H1 (cell line): ENCODE measurements at regions not wholly inside any gene's neighbourhood (a gene's known extent, or its start where the extent isn't known, plus 50 kb on each side); places are given as distances from the start of the nearest gene placed in this dataset.

Experiments used
- CTCF ChIA-PET: fragments of 300-600 bp; sonication (Branson Sonifier 250); formaldehyde crosslinking; loops from one replicate; lab custom pipeline; 2021; ENCODE audit not compliant: partially characterized antibody; lab: Charles Lee
- POLR2A ChIA-PET: fragments of 300-600 bp; sonication (Branson Sonifier 250); formaldehyde crosslinking; loops from one replicate; lab custom pipeline; 2021; ENCODE audit warnings: inconsistent platforms; ENCODE audit not compliant: partially characterized antibody; lab: Charles Lee
- DNase-seq, 2 experiments: peaks; one replicate each; pipeline versions ENCODE4 v3.0.0 to v3.0.0-alpha.2; 2010 to 2022; ENCODE audit warnings: low spot score in 2 of 2, low read depth in 1 of 2, mixed read lengths in 1 of 2
- FAIRE-seq: peaks from 2 replicates; lab custom pipeline; 2011; peaks lifted over from hg19 to GRCh38; lab: Jason Lieb, UNC
- H2AFZ ChIP-seq: 2 replicates; pipeline ENCODE4 v1.8.1; 2012; ENCODE audit warnings: low read length, inconsistent platforms
- H2AK5ac ChIP-seq: 2 replicates; pipeline ENCODE4 v1.6.1; 2013; ENCODE audit warnings: low read depth, low read length
- H2BK120ac ChIP-seq: replicated peaks from 2 replicates; pipeline ENCODE3; 2013; ENCODE audit warnings: low read depth, low read length, inconsistent platforms
- H2BK12ac ChIP-seq: 2 replicates; pipeline ENCODE4 v1.6.1; 2013; ENCODE audit warnings: low read depth, low read length
- H2BK15ac ChIP-seq: 2 replicates; pipeline ENCODE4 v1.6.1; 2013; ENCODE audit warnings: low read length
- H2BK20ac ChIP-seq: 2 replicates; pipeline ENCODE4 v1.6.1; 2013; ENCODE audit warnings: low read length
- H2BK5ac ChIP-seq: 2 replicates; pipeline ENCODE4 v1.6.1; 2013; ENCODE audit warnings: low read depth, low read length
- H3K14ac ChIP-seq: 2 replicates; pipeline ENCODE4 v1.6.1; 2013; ENCODE audit warnings: inconsistent platforms; ENCODE audit not compliant: insufficient read length
- H3K18ac ChIP-seq: 2 replicates; pipeline ENCODE4 v1.6.1; 2013; ENCODE audit warnings: low read length; ENCODE audit errors: extremely low read depth
- H3K23ac ChIP-seq: 2 replicates; pipeline ENCODE4 v1.6.1; 2013; ENCODE audit warnings: inconsistent platforms; ENCODE audit not compliant: insufficient read length
- H3K23me2 ChIP-seq: 2 replicates; pipeline ENCODE4 v1.6.1; 2013; ENCODE audit warnings: low read depth, low read length
- H3K27ac ChIP-seq: 2 replicates; pipeline ENCODE4 v1.6.1; 2011; ENCODE audit warnings: low read depth, low read length, inconsistent platforms
- H3K27me3 ChIP-seq, 4 experiments: replicated peaks in 1 of 4; 1 replicate in 1 of 4; 2 replicates in 3 of 4; pipeline versions ENCODE4 v1.6.1 to v1.8.1; 2011 to 2013; ENCODE audit warnings: low read length in 3 of 4, mild to moderate bottlenecking in 3 of 4, inconsistent platforms in 2 of 4, mixed read lengths in 2 of 4, moderate library complexity in 1 of 4; ENCODE audit not compliant: control insufficient read depth in 3 of 4, insufficient read depth in 3 of 4; ENCODE audit errors: extremely low read depth in 1 of 4
- H3K36me3 ChIP-seq, 4 experiments: 2 replicates each; pipeline versions ENCODE4 v1.6.1 to v1.8.1; 2011 to 2013; ENCODE audit warnings: mild to moderate bottlenecking in 4 of 4, low read length in 3 of 4, moderate library complexity in 2 of 4, control low read depth in 1 of 4, inconsistent platforms in 1 of 4; ENCODE audit not compliant: insufficient read depth in 4 of 4, control insufficient read depth in 2 of 4
- H3K4ac ChIP-seq: replicated peaks from 2 replicates; pipeline ENCODE3; 2013; ENCODE audit warnings: low read length, low read depth, mixed read lengths, inconsistent platforms; ENCODE audit not compliant: insufficient read length
- H3K4me1 ChIP-seq, 4 experiments: replicated peaks in 1 of 4; 1 replicate in 1 of 4; 2 replicates in 3 of 4; pipeline versions ENCODE4 v1.6.1 to v1.8.1; 2011 to 2013; ENCODE audit warnings: low read length in 3 of 4, inconsistent platforms in 2 of 4, mixed read lengths in 1 of 4; ENCODE audit not compliant: insufficient read depth in 4 of 4, control insufficient read depth in 3 of 4
- H3K4me2 ChIP-seq, 2 experiments: 2 replicates each; pipeline versions ENCODE4 v1.6.1 to v1.8.1; 2011 to 2013; ENCODE audit warnings: low read depth in 2 of 2, low read length in 2 of 2, control low read depth in 1 of 2, inconsistent platforms in 1 of 2, mild to moderate bottlenecking in 1 of 2; ENCODE audit not compliant: insufficient read depth in 1 of 2
- H3K4me3 ChIP-seq, 4 experiments: fragments of 200-600, 300-600 bp in 1 of 4; sonication (generic), shearing (Covaris generic), sonication (Bioruptor Twin) in 1 of 4; 2 replicates each; pipeline versions ENCODE4 v1.5.1 to v1.8.1; 2011 to 2016; ENCODE audit warnings: low read length in 4 of 4, low read depth in 3 of 4, control low read depth in 2 of 4, inconsistent platforms in 2 of 4, mild to moderate bottlenecking in 2 of 4, mixed read lengths in 1 of 4, moderate library complexity in 1 of 4; ENCODE audit not compliant: insufficient read depth in 2 of 4; ENCODE audit errors: extremely low read depth in 1 of 4
- H3K56ac ChIP-seq: replicated peaks from 2 replicates; pipeline ENCODE3; 2013; ENCODE audit warnings: low read depth, mild to moderate bottlenecking, mixed read lengths, low read length, inconsistent platforms; ENCODE audit not compliant: insufficient read length
- H3K79me1 ChIP-seq: 2 replicates; pipeline ENCODE4 v1.6.1; 2013; ENCODE audit warnings: low read depth, low read length, control low read depth
- H3K79me2 ChIP-seq, 2 experiments: 2 replicates each; pipeline versions ENCODE4 v1.6.1 to v1.8.1; 2012 to 2013; ENCODE audit warnings: low read length in 2 of 2, mild to moderate bottlenecking in 2 of 2, inconsistent platforms in 1 of 2; ENCODE audit not compliant: insufficient read depth in 2 of 2, control insufficient read depth in 1 of 2
- H3K9ac ChIP-seq, 4 experiments: replicated peaks in 1 of 4; 1 replicate in 1 of 4; 2 replicates in 3 of 4; pipeline versions ENCODE4 v1.6.1 to v1.8.1; 2011 to 2013; ENCODE audit warnings: low read depth in 3 of 4, low read length in 3 of 4, control low read depth in 2 of 4, mild to moderate bottlenecking in 2 of 4, moderate library complexity in 2 of 4, inconsistent platforms in 1 of 4; ENCODE audit errors: extremely low read depth in 1 of 4
- H3K9me3 ChIP-seq, 2 experiments: 2 replicates each; pipeline versions ENCODE4 v1.6.1 to v1.8.1; 2012 to 2013; ENCODE audit warnings: mild to moderate bottlenecking in 2 of 2, moderate library complexity in 2 of 2, control low read depth in 1 of 2, inconsistent platforms in 1 of 2, low read depth in 1 of 2, low read length in 1 of 2, mixed read lengths in 1 of 2; ENCODE audit not compliant: insufficient read depth in 2 of 2
- H4K20me1 ChIP-seq, 2 experiments: replicated peaks in 1 of 2; 2 replicates each; pipeline versions ENCODE3 to v1.8.1; 2011 to 2013; ENCODE audit warnings: inconsistent platforms in 2 of 2, low read length in 2 of 2, mild to moderate bottlenecking in 1 of 2; ENCODE audit not compliant: insufficient read depth in 2 of 2, control insufficient read depth in 1 of 2
- H4K5ac ChIP-seq: 2 replicates; pipeline ENCODE4 v1.6.1; 2013; ENCODE audit warnings: low read length, low read depth, mixed read lengths, inconsistent platforms; ENCODE audit not compliant: insufficient read length
- H4K8ac ChIP-seq: 2 replicates; pipeline ENCODE4 v1.8.0; 2013; ENCODE audit warnings: mild to moderate bottlenecking, moderate library complexity, low read length, inconsistent platforms; ENCODE audit not compliant: insufficient read depth; ENCODE audit errors: extremely low read depth
- H4K91ac ChIP-seq: replicated peaks from 2 replicates; pipeline ENCODE3; 2013; ENCODE audit warnings: low read length, mixed read lengths, inconsistent platforms; ENCODE audit not compliant: insufficient read length
- CBX5 ChIP-seq: fragments of 300-800, 300-1000 bp; sonication (generic); IDR thresholded peaks from 2 replicates; pipeline ENCODE4 v1.7.1; 2016; ENCODE audit warnings: antibody characterized with exemption, low read length, low read depth
- CREB1 ChIP-seq: IDR thresholded peaks from 2 replicates; pipeline ENCODE4 v1.6.1; 2012; ENCODE audit warnings: inconsistent platforms
- HDAC6 ChIP-seq: IDR thresholded peaks from one replicate; pipeline ENCODE4 v1.7.1; 2012; ENCODE audit warnings: low read depth, mild to moderate bottlenecking, inconsistent platforms, low read length, moderate library complexity
- KDM5A ChIP-seq: fragments of 200-600 bp; IDR thresholded peaks from 2 replicates; pipeline ENCODE4 v1.7.1; 2012; ENCODE audit warnings: mild to moderate bottlenecking, low read length, inconsistent platforms, mixed read lengths
- SAP30 ChIP-seq: fragments of 300-600 bp; sonication (generic); IDR thresholded peaks from 2 replicates; pipeline ENCODE4 v1.7.1; 2012; ENCODE audit warnings: low read length, moderate library complexity, mild to moderate bottlenecking, inconsistent platforms; ENCODE audit not compliant: insufficient read depth, insufficient replicate concordance
- SIN3A ChIP-seq, 2 experiments: IDR thresholded peaks in 1 of 2; conservative IDR thresholded peaks in 1 of 2; 2 replicates each; pipeline ENCODE4 v1.6.1; 2011 to 2012; ENCODE audit warnings: low read length in 2 of 2, improper control_type of control experiment in 1 of 2, low read depth in 1 of 2, mild to moderate bottlenecking in 1 of 2
- SP1 ChIP-seq: IDR thresholded peaks from 2 replicates; pipeline ENCODE4 v1.6.1; 2011; ENCODE audit warnings: low read depth, low read length
- SP4 ChIP-seq: IDR thresholded peaks from 2 replicates; pipeline ENCODE4 v1.6.1; 2012; ENCODE audit warnings: low read length, inconsistent platforms
- SRF ChIP-seq: IDR thresholded peaks from 2 replicates; pipeline ENCODE4 v1.6.1; 2011; ENCODE audit warnings: mild to moderate bottlenecking, low read depth, low read length, moderate library complexity
- TAF1 ChIP-seq: IDR thresholded peaks from 2 replicates; pipeline ENCODE4 v1.6.1; 2011; ENCODE audit warnings: mild to moderate bottlenecking, low read depth, low read length
- YY1 ChIP-seq: IDR thresholded peaks from 2 replicates; pipeline ENCODE4 v1.6.1; 2011; ENCODE audit warnings: low read depth, mild to moderate bottlenecking, low read length
- WGBS, 2 experiments: shearing (Covaris generic) in 1 of 2; methylation state at CpG; one replicate each; pipeline versions ENCODE4 v1.1.6 to v1.1.7; 2013 to 2015; ENCODE audit warnings: low lambda C conversion rate in 2 of 2, mixed read lengths in 2 of 2, inconsistent platforms in 1 of 2, low coverage in 1 of 2, missing lambda C conversion rate in 1 of 2; ENCODE audit not compliant: insufficient replicate concordance in 2 of 2, insufficient coverage in 1 of 2, insufficient read length in 1 of 2; ENCODE audit errors: extremely low coverage in 1 of 2, missing lambda C conversion rate in 1 of 2; 5-methylcytosine and 5-hydroxymethylcytosine counted together
- TF ChIP-seq, protein P1 (sequence below): IDR thresholded peaks from 2 replicates; pipeline ENCODE4 v1.6.1; 2011; ENCODE audit warnings: low read depth, mild to moderate bottlenecking, low read length; ENCODE audit not compliant: insufficient read depth
- TF ChIP-seq, protein P2 (sequence below): IDR thresholded peaks from 2 replicates; pipeline ENCODE4 v1.6.1; 2012; ENCODE audit warnings: inconsistent platforms

GRCh38 chr7:155231241-155231800, 66.4 kb upstream of the INSIG1 start:
- no peaks in the 10 kb centered on the region for H4K20me1 ChIP-seq
- no peak overlapping the region for H3K56ac ChIP-seq
- no peak overlapping the region for H3K23ac ChIP-seq
- no peak overlapping the region for H3K4me2 ChIP-seq
- ChIA-PET CTCF (interaction anchor here (1.0 kb wide), 1 partner anchor 12 kb away, joined by 4 read pairs; no protein-coding TSS in a partner anchor), POLR2A (interaction anchor here (0.6 kb wide), 1 partner anchor 960 kb away, joined by 7 read pairs; no protein-coding TSS in a partner anchor)
- no peak overlapping the region for H3K14ac ChIP-seq
- H3K4me3 ChIP-seq: no peak overlapping the region
- H3K79me1 ChIP-seq: no peaks in the 10 kb centered on the region
- no peak overlapping the region for H4K8ac ChIP-seq
- H2BK120ac ChIP-seq: no peak overlapping the region
- peaks cover 0 to 15% (median 7%) of the 10 kb centered on the region in 4 experiments; a peak in 5 of 7 replicates for H3K27me3 ChIP-seq
- H2AK5ac ChIP-seq: no peak overlapping the region
- no peaks in the 10 kb centered on the region for H3K79me2 ChIP-seq
- H3K27ac ChIP-seq: no peak overlapping the region
- no peak overlapping the region for H2BK15ac ChIP-seq
- no peak overlapping the region for H4K5ac ChIP-seq
- no peak overlapping the region for H2BK20ac ChIP-seq
- no peak overlapping the region for H3K9ac ChIP-seq
- H3K23me2 ChIP-seq: no peaks in the 10 kb centered on the region
- no peaks in the 10 kb centered on the region; a peak in 1 of 4 replicates for H3K9me3 ChIP-seq
- H2BK12ac ChIP-seq: no peak overlapping the region
- H3K4me1 ChIP-seq: peaks cover 0 to 19% (median 16%) of the 10 kb centered on the region in 4 experiments; a peak in 5 of 7 replicates
- no peak for DNase-seq
- no peaks in the 10 kb centered on the region for H3K36me3 ChIP-seq
- H2BK5ac ChIP-seq: no peak overlapping the region
- H3K4ac ChIP-seq: no peak overlapping the region
- no peak for FAIRE-seq
- H2AFZ ChIP-seq: no peak overlapping the region
- no peak overlapping the region for H4K91ac ChIP-seq
- H3K18ac ChIP-seq: no peak overlapping the region; the same call in 1 of the 2 replicates
- WGBS, 2 experiments: 92% methylated on average over 25 of the region's 25 CpGs; no CpG with 5 or more reads in 1 of the 2 experiments
- TF ChIP-seq SP4 (no peak), SRF (no peak), SP1 (no peak), KDM5A (no peak), CREB1 (no peak), TAF1 (no peak), CBX5 (no peak), SAP30 (no peak), YY1 (no peak), HDAC6 (no peak), SIN3A (conservative IDR thresholded peaks at IDR 0.05 in 1 of 2, IDR thresholded peaks at IDR 0.05 in 1 of 2; ENCODE audit: low read depth in 1 of 2, low read length in 2 of 2) (no peak)
- TF ChIP-seq, protein P1, sequence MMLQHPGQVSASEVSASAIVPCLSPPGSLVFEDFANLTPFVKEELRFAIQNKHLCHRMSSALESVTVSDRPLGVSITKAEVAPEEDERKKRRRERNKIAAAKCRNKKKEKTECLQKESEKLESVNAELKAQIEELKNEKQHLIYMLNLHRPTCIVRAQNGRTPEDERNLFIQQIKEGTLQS: no peak
- TF ChIP-seq, protein P2, sequence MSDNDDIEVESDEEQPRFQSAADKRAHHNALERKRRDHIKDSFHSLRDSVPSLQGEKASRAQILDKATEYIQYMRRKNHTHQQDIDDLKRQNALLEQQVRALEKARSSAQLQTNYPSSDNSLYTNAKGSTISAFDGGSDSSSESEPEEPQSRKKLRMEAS: no peak
